Right lobe of liver (tissue), 6 donors: ENCODE measurements at regions not wholly inside any gene's neighbourhood (a gene's known extent, or its start where the extent isn't known, plus 50 kb on each side); places are given as distances from the start of the nearest gene placed in this dataset.

Experiments
- ATAC-seq, 4 donors: fragments of 200-7000 bp; cut with Tn5 transposase; one replicate each; pipeline ENCODE4 v1.9.1; 2020; ENCODE audit warnings: mild to moderate bottlenecking in 4 of 4, moderate library complexity in 4 of 4
- DNase-seq, 3 donors: peaks; one replicate each; pipeline ENCODE4 v3.0.0-alpha.2; 2020
- H3K27ac ChIP-seq, 3 donors: fragments of 200-600 bp; one replicate each; pipeline ENCODE4 v1.8.0; 2022
- H3K27me3 ChIP-seq, 2 donors: fragments of 200-600 bp; one replicate each; pipeline ENCODE4 v1.8.0; 2022
- H3K36me3 ChIP-seq, 4 donors: fragments of 200-600 bp; sonication (generic) in 1 of 4; one replicate each; pipeline versions ENCODE4 v1.5.1 to v1.8.0; 2017 to 2022; ENCODE audit warnings: control low read depth in 1 of 4
- H3K4me1 ChIP-seq, 4 donors: fragments of 200-600 bp; sonication (generic) in 1 of 4; one replicate each; pipeline versions ENCODE4 v1.5.1 to v1.8.0; 2017 to 2022; ENCODE audit warnings: control low read depth in 1 of 4
- H3K4me3 ChIP-seq, 3 donors: fragments of 200-600 bp; one replicate each; pipeline ENCODE4 v1.8.0; 2022
- H3K9me3 ChIP-seq, 4 donors: fragments of 200-600 bp; sonication (generic) in 1 of 4; one replicate each; pipeline versions ENCODE4 v1.5.1 to v1.8.0; 2017 to 2022; ENCODE audit warnings: control low read depth in 1 of 4
- POLR2A ChIP-seq: fragments of 450-650 bp; IDR thresholded peaks from one replicate; pipeline ENCODE4 v1.6.1; 2017; ENCODE audit warnings: antibody characterized with exemption, mild to moderate bottlenecking
- WGBS: methylation state at CpG from one replicate; pipeline ENCODE4 v1.1.6; 2018; ENCODE audit warnings: low coverage, low lambda C conversion rate; ENCODE audit not compliant: insufficient coverage; ENCODE audit errors: missing lambda C conversion rate; 5-methylcytosine and 5-hydroxymethylcytosine counted together
- intact Hi-C, 2 donors: fragments of 100-400 bp; cut with DNase I; formaldehyde crosslinking; loops; one replicate each; pipeline versions ENCODE4 v1.11.2 to v1.14.1; 2022
- TF ChIP-seq, protein P1 (sequence below), 4 donors: fragments of 200-600 bp in 3 of 4; fragments of 450-650 bp in 1 of 4; IDR thresholded peaks; one replicate each; pipeline versions ENCODE4 v1.5.1 to v1.8.0; 2016 to 2022; ENCODE audit warnings: antibody characterized with exemption in 4 of 4, mild to moderate bottlenecking in 2 of 4
- donor health status: DM: no; HTN: yes; CAD: no.
- donor health status: DM: no; HTN: no; CAD: no.
- donor health status: DM: no; HTN: no; CAD: no.
- donor health status: DM: no; HTN: yes; CAD: no.
- donor health status: DM: no; HTN: yes; CAD: no.

DNA sequence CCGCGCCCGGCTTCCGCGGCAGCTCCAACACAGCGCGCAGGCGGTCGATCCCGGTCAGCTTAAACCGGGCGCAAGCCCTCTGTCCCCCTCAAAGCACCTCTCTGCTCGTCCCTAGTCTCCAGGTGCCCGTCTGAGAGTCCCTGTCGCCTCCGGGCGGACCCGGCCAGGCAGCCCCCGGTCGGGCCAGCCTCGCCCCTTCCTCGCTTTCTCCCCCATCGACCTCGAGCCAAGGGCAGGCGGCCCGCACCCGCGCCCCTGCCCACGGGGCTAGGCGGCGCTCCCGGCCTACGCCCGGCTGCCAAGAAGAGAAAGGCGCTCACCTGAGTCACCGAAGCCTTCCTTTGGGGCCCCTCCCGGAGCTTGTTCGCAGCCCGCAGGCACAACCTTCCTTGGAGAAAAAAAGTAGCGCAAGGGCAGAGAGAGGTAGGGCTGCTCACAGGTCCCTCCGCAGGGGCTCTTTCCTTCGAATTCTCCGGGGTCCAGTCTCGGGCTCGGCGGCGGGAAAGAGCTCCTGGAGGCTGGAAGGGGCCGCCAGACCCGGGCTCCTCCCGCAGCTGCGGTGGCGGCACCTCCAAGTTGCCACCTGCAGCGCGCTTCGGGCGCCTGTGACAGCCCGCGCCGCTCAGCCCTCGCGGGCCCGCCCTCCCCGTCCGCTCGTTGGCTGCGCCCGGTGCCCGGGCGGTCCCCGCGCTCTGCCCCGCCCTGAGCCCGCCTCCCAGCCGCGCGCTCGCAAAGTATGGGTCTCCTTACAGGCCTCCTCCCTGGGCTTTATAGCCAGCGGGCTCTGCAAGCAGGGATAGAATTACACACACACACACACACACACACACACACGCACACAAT lies 86.5 kb upstream of the EPB41L3 start:
- no peaks in the 10 kb centered on the region for H3K36me3 ChIP-seq
- TF ChIP-seq, protein P1, sequence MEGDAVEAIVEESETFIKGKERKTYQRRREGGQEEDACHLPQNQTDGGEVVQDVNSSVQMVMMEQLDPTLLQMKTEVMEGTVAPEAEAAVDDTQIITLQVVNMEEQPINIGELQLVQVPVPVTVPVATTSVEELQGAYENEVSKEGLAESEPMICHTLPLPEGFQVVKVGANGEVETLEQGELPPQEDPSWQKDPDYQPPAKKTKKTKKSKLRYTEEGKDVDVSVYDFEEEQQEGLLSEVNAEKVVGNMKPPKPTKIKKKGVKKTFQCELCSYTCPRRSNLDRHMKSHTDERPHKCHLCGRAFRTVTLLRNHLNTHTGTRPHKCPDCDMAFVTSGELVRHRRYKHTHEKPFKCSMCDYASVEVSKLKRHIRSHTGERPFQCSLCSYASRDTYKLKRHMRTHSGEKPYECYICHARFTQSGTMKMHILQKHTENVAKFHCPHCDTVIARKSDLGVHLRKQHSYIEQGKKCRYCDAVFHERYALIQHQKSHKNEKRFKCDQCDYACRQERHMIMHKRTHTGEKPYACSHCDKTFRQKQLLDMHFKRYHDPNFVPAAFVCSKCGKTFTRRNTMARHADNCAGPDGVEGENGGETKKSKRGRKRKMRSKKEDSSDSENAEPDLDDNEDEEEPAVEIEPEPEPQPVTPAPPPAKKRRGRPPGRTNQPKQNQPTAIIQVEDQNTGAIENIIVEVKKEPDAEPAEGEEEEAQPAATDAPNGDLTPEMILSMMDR (IDR thresholded peaks at IDR 0.05), result no peak
- no peak for TF ChIP-seq POLR2A
- ATAC-seq (peak; percentile 87 to 93 (median 91)), DNase-seq (peak; percentile 60 to 79 (median 77))
- H3K4me1 ChIP-seq, result peaks cover 0 to 14% (median 2%) of the 10 kb centered on the region in 4 donors
- H3K27me3 ChIP-seq, result no peaks in the 10 kb centered on the region
- no peak overlapping the region for H3K27ac ChIP-seq
- H3K4me3 ChIP-seq, result peak overlapping the region; percentile 39 to 63 (median 53)
- H3K9me3 ChIP-seq, result no peaks in the 10 kb centered on the region
- under 1% methylated on average over 33 of the region's 79 CpGs for WGBS
- intact Hi-C loops, result no loop called here

DNA sequence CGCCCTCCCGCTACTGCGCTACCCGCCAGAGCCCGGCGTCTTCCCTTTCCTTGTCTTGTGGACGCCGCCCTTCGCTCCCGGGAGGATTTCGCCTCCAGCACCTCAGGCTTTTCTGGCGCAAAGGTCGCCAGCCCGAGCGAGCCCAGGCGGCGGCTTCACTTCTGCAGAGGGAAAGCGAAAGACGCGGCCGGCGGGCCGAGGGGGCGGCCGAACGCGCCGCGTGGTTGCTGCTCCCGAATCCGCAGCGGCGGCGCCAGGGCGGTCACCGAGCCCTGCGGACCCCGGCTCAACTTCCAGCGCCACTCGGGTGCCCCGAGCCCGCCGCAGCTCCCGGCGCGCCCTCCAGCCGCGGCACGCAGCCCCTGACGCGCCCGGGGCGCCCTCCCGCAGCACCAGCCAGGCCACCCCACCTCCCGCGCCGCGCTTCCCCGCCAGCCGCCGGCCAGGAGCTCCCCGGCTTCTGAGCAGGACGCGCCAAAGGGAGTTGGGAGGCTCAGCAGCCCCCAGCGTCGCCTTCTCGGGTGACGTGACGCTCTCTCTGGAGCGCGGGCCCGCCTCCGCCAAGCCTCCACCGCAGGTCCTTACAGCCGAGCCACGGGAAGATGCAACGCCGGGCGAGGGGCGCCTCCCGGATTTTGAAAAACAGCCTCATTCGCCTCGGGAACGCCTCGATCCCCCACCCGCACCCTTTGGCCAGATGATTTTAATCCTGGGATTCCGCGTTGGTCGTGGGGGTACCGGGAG lies 84.9 kb upstream of the EPB41L3 start:
- ATAC-seq (peak; percentile 8 to 36 (median 24)), DNase-seq (peak; percentile 44 to 54 (median 44))
- TF ChIP-seq POLR2A, result no peak
- TF ChIP-seq, protein P1 (IDR thresholded peaks at IDR 0.05), result no peak
- Histone ChIP-seq H3K27me3 (no peaks in the 10 kb centered on the region), H3K27ac (no peak overlapping the region), H3K9me3 (no peaks in the 10 kb centered on the region), H3K36me3 (no peaks in the 10 kb centered on the region), H3K4me1 (peaks cover 0 to 14% (median 2%) of the 10 kb centered on the region in 4 donors), H3K4me3 (peak overlapping the region; percentile 48 to 63 (median 53))
- intact Hi-C loops, result no loop called here
- 0% methylated on average over 20 of the region's 90 CpGs for WGBS

DNA sequence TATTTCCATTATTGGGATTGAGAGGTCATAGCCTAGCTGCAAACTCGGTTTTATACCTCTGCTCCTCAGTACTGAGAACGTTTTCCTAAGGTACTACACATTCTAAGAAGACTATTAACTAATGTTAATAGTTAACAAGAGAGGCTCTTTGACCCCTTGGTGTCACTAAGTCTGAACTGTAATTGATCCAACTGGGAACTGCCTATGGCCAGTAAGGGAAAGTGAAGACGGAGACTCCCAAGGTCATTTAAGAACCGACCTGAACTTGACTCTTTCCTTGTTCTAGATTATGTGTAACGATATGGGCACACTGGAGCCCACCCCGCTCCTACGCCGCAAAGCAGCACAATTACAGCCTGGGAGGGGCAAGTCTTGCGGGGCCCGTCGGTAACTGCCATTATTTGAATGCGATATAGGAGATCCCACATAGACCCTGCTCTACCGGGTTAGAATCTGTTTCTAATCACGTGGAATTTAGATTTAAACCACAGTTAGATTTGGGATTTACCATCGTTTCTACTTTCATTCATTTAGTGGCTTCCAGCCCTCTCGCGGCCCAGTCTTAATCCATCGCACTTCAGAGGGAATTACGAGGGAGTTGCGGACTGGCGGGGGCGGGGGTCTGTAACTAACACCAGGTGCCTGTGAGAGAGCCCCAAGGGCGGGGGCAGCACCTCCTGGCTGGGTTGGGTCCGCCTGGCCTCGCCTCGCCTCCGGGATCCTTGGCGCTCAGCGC lies 84.1 kb upstream of the EPB41L3 start:
- intact Hi-C loops, result no loop called here
- Histone ChIP-seq H3K27me3 (no peaks in the 10 kb centered on the region), H3K9me3 (no peaks in the 10 kb centered on the region), H3K4me3 (peak overlapping the region; percentile 48 to 63 (median 53)), H3K4me1 (peaks cover 0 to 14% (median 2%) of the 10 kb centered on the region in 4 donors), H3K36me3 (no peaks in the 10 kb centered on the region), H3K27ac (no peak overlapping the region)
- DNase-seq (no peak), ATAC-seq (peak in 1 of 4 donors; percentile 20)
- 9% methylated on average over 15 of the region's 29 CpGs for WGBS
- no peak for TF ChIP-seq POLR2A
- TF ChIP-seq, protein P1 (IDR thresholded peaks at IDR 0.05), result no peak

- Histone ChIP-seq H3K9me3 (no peaks in the 10 kb centered on the region), H3K27me3 (no peaks in the 10 kb centered on the region), H3K36me3 (no peaks in the 10 kb centered on the region), H3K4me1 (peaks cover 0 to 14% (median 2%) of the 10 kb centered on the region in 4 donors), H3K4me3 (no peak overlapping the region), H3K27ac (no peak overlapping the region)
- 79% methylated on average over 2 of the region's 2 CpGs for WGBS
- ATAC-seq (no peak), DNase-seq (no peak)
- intact Hi-C loops, result no loop called here
- TF ChIP-seq, protein P1 (IDR thresholded peaks at IDR 0.05), result no peak
- no peak for TF ChIP-seq POLR2A
Measured at GRCh38 chr18:5626130-5626880, 82.5 kb upstream of the EPB41L3 start.
